ENCODE measurements at regions not wholly inside any gene's neighbourhood (a gene's known extent, or its start where the extent isn't known, plus 50 kb on each side); places are given as distances from the start of the nearest gene placed in this dataset.
"Not testable (repeated sequence)": the region's sequence is repeated elsewhere in the genome, so short reads cannot be mapped to it uniquely, and the experiment has no call there.

DNA sequence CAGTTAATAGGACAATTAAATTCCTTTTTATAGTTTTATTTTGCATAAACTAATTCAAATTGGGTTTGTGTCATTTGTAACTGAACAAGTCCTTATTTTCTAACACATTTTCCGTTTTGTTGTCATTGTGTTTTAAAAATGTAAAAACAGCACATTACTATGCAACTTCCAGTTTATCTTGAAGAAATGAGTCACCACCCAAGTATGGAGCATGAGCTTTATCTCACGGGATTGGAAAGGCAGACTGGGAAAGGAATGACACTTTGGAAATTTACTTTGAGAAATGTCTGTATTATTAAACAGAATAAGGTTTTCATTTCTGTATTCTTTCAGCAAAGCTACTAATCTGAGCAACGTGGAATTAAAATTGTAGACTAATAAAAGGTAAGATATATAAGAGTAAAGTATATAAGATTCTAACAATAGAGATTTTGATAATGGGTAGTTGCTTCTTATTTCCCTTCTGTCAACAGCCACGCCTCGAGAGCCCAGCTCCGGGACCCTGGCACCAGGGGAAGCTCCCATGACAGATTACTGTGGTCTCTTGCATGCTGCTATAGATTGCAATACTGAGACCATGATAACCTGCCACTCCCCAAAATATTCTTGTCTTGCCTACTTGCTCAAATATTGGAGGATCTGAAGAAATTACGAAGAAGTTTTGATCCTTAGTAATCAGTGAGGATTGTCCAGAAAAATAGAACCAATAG is 433.1 kb downstream of the CHSY3 start:
- DNase-seq = no peak

DNA sequence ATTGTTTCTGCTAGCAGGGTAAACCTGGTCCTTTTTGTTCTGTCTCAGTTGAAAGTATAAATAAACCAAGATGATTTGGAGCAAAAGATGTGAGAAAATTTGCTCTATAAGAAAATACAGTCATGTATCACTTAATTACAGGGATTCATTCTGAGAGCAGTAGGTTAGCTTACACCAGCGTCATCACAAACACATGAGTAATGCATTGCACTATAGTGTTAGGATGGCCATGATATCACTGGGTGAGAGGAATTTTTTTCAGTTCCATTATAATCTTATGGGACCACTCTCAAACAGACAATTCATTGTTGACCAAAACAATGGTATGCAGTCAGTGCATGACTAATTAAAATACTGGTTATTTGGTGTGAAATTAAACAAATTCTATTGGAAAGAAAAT is 430.9 kb downstream of the CHSY3 start:
- DNase-seq = no peak

DNA sequence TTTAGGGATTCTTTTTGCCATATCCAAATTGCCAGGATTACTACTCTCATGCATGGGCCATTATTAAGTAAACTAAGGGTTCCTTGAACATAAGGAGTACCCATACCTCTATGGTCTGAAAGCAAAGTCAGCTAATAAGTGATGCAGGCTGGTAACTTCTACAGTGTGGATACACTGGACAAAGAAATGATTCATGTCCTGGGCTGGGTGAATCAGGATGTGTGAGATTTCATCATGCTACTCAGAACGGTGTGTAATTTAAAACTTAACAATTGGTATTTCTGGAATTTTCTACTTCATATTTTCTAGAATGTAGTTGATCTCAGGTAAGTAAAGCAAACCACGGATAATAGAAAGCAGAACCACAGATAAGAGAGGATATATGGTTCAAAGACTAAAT is 428.8 kb downstream of the CHSY3 start:
- DNase-seq = no peak

DNA sequence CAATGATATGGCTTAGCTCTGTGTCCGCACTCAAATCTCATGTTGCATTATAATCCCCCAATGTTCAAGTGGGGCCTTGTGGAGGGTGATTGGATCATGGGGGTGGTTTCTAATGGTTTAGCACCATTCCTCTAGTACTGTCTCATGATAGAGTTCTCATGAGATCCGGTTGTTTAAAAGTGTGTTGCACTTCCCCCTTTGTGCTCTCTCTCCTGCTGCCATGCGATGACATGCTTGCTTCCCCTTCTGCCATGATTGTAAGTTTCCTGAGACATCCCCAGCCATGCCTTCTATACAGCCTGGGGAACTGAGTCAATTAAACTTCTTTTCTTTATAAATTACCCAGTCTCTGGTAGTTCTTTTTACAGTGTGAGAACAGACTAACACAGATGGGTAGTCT is 427.1 kb downstream of the CHSY3 start:
- no peak for DNase-seq

DNA sequence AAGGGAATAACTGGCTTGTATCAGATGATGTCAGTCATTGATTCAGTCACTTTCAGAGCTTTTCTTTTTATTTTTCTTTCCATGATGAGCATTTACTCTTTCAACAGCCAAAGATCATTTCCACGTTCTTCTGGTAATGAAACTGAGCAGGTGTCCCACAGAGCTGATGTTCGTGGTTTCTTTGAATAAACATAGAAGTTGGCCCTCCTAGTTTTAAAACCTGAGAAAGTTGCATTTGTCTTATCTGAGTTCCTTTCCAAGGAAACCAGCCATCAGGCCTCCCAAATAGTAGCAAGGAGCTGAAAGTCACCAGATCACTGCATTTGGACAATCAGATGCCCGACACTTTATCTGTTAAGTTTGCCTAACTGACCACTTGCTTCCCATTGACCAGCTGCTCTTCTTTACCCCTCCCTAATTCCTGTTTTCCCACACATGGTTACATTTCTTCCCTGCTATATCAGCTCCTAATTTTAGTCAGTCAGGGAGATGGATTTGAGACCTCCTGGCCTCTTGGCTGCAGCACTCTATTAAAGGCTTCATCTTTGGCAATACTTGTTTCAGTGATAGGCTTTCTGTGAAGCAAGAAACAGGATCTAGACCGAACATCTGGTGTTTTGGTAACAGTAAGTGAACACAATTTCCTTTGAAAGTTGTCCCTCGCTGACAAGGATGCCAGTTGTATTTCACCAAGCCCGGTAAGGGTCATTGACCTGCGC is 420.8 kb downstream of the CHSY3 start:
- DNase-seq = no peak

DNA sequence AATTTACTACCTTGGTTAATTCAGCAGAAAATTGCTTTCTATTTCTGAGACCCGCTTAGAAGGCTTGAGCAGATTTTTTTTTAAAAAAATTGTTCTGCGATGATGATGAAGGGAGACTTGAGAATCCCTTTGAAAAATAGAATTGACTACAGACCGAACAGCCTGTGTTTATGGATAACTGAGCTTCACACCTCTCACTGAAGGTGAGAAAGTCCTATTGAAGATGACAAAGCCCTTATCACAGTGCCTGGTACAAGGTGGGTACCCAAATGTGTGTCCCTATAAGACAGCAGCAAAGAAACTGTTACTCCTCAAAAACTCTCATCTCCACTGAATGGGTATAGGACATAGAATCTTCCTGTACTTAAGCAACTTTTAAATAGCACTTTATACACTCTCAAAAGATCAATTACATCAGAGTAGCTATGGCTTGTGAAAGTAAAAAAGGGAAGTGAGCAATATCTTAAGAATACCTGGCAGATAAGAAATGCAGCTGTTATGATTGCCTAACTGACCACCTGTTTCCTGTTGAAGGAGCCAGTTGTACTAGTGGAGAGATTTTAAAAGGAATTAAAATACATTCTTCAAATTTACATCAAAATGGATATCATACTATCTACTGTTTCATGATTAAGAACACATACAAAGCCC is 419.7 kb downstream of the CHSY3 start:
- no peak for DNase-seq

DNA sequence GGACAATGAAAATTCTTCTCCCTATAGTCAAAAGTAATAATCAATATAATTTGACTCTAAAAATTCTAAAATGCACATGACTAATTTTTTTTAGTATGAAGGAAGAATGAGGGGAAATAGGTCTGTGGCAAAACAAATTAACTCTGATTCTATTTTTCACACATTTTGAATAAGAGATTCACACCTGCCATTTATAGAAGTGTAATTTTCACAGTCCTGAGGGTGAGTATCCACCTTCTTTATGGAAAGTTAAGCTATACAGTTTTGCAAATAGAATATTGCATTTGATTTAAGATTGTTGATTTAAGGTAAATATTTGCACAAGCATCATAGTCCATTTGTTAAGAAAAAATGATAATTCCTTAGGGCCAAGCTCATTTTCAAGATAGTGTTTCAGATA is 417.7 kb downstream of the CHSY3 start:
- DNase-seq = no peak

DNA sequence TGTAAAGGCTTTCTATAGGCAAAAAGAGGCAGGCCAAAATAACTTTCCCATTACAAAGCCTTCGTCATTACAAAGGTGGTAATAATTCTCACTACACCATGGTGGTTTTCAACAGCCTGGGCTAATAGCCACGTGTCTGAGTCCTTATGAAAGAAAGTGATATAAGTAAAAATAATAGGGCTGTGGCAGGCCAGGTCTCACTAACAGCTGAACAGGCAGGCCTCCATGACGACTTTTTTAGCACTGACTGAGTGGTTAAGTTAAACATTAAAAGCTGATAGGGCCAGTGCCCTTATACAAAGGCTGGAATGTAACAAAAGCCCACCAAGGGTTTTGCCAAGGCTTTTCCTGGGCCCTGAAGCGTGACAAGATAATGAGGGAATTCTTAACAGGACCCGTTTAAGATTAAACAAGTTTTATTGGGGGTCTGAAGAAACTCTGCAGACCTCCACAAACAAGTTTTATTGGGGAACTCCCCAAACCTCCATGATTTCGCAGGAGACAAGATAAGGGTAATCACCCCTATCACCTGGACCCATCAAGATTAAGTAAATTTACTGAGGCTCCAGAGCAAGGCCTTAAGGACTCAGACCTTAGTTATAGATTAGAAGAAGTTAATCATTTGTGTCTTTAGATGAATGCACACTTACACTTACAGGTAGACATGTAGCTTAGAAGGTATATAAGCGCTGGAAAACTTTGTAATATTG is 412.9 kb downstream of the CHSY3 start:
- DNase-seq = no peak

DNA sequence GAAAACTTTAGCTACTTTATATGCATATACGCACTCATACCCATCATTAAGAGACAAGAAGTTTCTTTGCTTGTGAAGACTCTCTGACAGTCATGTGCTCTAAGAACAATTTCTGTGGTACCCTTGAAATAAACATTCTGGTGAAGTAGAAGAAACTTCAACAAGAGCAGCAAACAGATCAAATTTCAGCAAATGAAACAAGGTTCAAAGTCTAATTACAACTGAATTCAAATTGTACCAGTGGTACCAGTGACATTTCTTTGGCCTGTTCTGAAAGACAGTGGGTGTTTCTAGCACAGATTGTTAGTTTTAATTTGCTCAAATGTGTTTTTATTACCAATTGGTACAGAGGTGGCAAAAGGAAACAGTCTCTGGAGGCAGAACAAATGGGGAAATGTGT is 391.0 kb downstream of the CHSY3 start:
- no peak for DNase-seq

DNA sequence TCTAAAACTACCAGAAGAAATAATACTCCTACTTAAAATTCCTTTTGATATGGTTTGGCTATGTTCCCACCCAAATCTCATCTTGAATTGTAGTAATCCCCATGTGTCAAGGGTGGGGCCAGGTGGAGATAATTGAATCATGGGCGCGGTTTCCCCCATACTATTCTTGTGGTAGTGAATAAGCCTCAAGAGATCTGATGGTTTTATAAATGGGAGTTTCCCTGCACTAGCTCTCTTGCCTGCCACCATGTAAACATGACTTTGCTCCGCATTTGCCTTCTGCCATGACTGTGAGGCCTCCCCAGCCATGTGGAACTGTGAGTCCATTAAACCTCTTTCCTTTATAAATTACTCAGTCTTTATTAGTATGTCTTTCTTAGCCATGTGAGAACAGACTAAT is 390.5 kb downstream of the CHSY3 start:
- DNase-seq = not testable (repeated sequence)

DNA sequence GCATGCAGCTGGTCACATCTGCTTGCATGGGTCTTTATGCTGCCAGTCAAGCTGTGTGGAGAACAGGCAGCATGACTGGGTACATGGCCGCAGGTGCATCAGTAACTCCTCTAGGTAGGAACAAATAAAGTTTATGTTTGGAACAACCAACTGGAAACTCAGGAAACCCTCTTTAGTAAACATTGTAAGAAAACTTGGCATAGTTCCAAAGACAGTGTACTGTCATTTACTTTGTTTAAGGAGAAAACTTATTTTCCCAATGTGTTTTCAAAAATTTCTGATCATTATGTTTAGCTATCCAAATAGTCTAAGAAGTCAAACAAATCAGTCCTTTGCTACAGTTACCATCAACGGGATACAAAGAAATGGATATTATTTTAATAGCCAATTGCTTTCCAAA is 386.0 kb downstream of the CHSY3 start:
- no peak for DNase-seq

DNA sequence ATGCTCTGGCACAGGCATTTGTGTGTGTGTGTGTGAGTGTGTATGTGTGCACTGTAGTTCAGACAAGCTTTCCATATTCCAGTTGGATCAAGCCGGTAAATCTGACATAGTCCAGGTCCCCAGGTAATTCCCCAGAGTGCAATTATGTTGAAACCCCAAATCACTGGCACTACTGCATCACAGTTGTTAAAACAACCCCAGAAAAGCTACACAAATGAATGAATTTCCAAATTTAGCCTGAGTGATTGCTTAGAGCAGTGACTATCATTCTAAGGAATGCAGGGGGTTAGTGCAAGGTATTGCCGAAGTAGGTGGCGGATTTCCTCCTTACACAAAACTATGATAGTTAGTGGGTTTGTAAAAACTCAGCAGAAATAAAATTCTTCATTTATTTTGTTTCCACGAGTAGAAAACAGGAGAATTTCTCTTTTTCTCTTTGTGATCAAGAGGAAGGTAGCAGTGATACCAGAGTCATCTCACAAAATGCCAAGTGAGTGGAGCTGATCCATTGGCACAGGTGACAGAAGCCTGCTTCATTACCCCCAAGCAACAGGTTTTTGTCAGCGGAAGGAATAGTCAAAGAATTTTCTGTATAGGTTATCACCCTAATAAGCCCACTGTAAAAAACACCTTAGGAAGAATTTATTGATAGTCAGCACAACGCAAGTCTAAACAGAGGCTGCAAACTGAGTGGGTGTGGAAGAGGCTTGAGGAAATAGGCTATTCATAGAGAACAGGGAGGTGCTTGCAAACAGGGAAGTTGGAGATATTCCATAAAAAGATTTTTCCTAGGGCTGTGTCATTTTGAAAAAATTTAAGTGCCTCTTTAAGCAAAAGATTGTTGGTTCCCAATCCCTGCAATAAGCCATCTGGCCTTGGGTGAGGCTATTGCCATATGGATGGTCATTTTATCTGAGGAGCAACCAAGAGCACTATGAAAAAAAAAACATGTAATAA is 385.1 kb downstream of the CHSY3 start:
- DNase-seq = no peak

DNA sequence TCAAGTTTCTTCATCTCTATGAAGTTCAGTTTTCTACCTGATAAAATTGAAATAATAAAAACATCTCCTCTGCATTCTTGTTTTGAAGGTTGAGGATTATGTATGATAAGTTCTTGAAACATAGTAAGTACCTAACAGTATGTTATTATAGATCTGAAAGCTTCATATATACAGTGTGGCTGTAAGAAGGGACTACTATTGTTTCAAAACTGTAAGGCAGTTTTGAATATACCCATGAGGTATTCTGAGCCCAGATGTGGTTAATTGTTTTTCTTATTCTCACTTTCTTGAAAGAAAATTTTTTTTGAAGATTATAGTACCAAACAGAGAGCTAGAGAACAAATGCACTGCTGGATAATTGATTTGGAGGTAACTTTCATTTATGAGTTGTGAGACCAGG is 383.2 kb downstream of the CHSY3 start:
- DNase-seq = no peak

DNA sequence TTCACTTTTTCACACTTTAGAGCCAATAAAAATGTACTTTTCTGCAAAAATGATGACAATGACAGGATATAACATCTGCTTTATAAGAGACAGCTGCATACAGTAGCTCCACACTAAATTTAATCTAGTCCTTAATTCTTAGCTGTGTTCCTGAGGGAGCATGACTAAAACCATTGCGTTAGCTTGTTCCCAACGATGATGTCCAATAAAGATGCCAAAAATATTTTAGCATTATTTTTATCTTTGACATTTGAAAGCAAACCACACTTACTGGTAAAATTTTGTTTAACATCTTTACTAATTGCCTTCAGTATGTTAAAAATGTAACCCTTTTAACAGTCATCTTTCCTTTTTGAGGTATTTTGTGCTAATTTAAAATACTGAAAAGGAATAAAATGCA is 382.7 kb downstream of the CHSY3 start:
- DNase-seq = no peak

DNA sequence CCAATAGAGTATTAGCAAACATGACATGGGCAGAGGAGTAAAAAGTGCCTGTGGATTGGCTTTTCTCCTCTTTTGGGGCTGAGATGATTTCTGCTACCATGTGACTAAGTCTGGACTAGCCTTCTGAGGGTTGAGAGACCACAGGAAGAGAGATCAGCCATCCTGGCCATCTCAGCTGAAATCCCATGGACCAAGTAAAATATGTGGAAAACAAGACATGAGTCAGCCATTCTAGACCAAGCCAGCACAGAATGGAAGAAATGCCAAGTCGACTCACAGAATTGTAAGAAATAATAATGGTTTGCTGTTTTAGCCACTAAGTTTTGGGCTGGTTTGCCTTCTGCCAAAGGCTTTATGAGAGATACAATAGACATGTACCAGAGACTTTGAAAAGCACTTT is 377.8 kb downstream of the CHSY3 start:
- DNase-seq = no peak

DNA sequence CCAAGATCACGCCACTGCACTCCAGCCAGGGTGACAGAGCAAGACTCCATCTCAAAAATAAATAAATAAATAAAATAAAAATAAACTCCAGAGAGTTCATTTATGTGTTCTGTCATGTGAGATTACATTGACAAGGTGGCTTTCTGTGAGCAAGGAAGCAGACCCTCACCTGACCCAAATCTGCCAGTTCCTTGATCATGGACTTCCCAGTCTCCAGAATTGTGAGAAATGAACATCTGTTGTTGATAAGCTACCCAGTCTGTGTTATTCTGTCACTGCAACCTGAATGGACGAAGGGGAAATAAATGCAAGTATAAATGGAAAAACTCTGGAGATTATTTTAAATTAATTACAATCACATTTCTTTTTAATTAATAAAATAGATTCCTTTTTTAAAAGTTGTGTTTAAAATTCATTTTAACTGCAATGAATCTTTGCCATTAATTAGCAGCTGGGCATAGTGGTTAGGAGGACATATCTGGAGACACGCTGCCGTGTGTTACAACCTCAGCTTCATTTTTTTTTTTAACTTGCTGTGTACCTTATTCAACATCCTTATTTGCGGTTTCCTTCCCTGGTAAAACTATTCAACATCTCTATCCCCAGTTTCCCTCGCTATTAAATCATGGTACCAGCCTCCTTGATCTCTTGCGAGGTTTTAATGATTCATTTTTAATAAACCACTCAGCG is 376.4 kb downstream of the CHSY3 start:
- no peak for DNase-seq

DNA sequence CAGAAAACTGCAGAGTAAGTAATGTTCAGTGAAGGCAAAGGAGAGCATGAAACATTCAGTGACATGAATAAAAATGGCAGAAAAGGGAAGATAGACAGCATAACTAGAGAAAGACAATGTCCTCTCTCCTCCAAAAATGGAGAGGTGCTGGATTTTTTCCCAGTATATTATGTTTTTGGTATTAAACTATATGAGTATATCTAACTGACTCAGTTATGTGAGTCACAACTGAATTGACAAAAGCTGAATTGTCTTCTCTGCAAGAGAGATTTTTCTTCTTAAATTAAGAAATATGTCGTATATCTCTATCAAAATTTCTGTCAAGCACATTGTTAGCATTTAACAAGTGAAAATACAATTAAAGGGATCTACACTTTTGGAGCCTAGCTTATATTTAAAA is 375.1 kb downstream of the CHSY3 start:
- no peak for DNase-seq

DNA sequence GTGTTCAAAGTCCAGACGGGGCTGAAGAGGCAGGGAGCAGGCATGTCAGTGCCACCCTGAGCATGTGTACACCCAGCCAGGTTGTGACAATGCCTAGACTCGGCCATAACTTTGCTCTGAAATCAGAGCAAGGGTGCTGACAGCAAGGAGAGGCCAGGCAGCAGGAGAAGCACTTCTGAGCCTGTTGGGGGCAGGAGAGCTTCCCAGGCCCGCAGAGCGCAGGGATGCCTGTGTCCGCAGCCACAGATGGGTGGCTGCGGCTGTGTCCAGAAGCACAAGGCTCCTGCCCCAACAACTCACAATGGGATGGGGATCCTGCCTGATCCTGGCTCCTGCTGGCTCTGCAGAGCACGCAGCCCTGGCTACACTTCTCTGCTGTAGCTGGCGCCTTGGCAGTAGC is 373.9 kb downstream of the CHSY3 start:
- no peak for DNase-seq

DNA sequence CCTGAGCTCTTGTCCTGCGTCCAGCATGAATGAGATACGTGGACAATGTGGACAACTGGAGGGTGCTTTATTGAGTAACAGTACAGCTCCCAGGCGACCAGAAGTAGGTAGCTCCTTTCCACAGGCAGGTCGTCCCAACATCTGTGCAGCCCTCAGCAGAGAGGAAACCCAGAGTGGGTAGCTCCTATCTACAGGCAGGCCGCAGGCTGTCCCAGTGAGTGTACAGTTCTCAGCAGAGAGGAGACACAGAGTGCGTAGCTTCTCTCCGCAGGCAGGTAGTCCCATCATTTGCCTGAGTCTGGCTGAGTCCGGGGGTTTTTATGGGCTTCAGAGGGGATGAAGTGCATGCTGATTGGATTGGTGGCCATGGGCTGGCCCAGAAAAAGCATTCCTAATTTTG is 373.3 kb downstream of the CHSY3 start:
- DNase-seq = no peak

DNA sequence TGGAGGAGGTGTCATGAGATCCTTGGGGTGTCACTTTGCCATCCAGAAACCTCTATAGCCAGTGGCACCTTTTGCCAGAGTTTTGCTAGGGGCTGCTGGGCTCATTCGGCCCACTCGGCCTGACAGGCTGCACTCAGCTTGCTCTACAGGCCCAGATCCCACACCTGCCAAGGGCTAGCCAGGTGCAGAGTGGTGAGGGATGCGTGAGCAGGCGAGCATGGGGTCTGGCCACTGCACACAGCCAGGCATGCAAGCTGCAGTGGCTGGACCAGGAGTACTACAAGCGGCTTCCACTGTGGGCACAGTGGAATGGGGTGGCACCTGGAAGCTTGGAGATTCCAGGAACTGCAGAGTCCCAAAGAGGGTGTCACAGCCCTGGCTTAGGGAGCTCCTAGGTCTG is 372.7 kb downstream of the CHSY3 start:
- DNase-seq = no peak

DNA sequence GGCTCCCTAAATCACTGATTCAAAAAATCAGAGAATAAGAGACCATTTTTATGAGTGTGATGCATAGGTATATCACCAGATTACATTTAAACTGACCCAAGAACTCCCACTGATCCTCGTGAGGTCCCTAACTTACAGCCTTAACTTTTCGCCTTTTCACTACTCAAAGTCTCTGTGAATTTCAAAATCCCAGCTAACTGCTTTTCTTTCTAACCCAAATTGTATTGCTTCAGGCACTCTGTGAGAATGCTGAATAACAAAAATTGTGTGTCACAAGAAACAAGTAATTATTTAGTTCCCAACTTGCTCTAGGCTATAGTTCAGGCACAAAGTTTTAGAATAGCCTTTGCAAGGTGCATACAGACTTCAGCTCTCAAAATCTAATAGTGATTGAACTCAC is 368.6 kb downstream of the CHSY3 start:
- DNase-seq = no peak

All from hypothalamus (tissue), 51 donors.